HG03025 (cell line): ENCODE measurements at regions not wholly inside any gene's neighbourhood (a gene's known extent, or its start where the extent isn't known, plus 50 kb on each side); places are given as distances from the start of the nearest gene placed in this dataset.
A peak's percentile ranks its signal among the peaks of the same experiment; 100 is the strongest.

Source experiments
- ATAC-seq: cut with Tn5 transposase; IDR thresholded peaks from one replicate; pipeline ENCODE4 v1.9.1; 2021; ENCODE audit warnings: mild to moderate bottlenecking, moderate library complexity; ENCODE audit not compliant: unreplicated experiment, low FRiP score

- no peak for ATAC-seq
Measured at GRCh38 chrX:79300856-79301255, 66.3 kb downstream of the ITM2A start.

GRCh38 chrX:79290596-79290995 lies 76.5 kb downstream of the ITM2A start:
- ATAC-seq: no peak

GRCh38 chrX:79288733-79289132 lies 78.4 kb downstream of the ITM2A start:
- ATAC-seq: no peak

DNA sequence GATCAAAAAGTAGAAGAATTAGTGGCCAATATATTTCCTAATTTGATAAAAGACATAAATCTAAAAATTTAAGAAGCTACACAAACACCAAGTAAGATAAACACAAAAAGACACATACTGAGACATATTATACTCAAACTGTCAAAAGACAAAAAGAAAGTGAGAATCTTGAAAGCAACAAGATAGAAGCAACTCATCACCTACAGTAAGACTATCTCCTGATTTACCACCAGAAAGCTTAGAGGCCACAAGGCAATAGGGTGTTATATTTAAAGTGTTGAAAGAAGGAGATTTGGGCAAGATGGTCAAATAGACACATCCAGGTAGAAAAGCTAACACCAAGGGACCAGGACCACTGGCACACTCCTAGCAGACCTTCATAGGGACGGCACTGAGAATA lies 79.4 kb downstream of the ITM2A start:
- no peak for ATAC-seq

GRCh38 chrX:79281775-79282174 lies 85.4 kb downstream of the ITM2A start:
- ATAC-seq: no peak

DNA sequence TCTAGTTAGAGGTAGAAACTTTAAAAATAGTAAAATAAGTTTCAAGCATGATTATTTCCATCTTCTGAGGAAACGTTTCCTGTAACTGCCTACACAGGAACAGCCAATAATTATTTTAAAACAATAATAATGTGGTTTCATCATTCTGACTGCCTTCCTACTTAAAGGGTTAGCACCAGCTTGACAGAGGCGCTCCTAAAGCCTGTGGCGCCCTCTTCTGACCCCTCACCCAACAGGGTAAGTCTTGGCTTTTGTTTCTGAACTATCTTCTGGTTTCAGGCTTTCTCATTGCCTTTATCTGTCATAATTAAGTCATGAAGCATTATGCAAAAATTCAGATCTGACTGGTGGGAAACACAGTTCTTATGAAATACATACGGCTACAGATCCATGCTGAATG lies 96.7 kb downstream of the ITM2A start:
- peak; percentile 91 for ATAC-seq

GRCh38 chrX:79268788-79269187 lies 98.3 kb downstream of the ITM2A start:
- ATAC-seq: no peak

GRCh38 chrX:79266702-79267101 lies 100.4 kb downstream of the ITM2A start:
- ATAC-seq: no peak

DNA sequence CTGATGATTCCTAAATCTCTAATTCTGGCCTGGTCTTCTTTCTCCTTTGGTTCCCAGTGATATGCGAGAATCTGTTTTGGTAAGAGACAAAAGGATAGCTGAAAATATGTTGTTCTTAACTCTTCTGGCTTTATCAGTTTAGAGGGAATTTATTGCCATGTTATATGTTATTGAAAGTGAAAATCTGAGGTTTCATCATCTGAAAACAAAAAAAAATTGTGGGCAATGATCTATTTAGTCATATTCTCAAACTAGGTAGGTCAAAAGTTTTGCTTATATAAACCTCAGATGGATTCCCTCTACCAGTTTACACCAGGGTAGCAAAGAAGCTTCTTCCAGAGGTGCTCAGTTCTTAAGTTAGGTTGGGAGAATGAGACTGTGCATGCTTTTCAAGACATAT lies 103.6 kb downstream of the ITM2A start:
- ATAC-seq: no peak

- peak; percentile 95 for ATAC-seq
Measured at GRCh38 chrX:79259073-79259689, 108.0 kb downstream of the ITM2A start.

- no peak for ATAC-seq
Measured at GRCh38 chrX:79243691-79244090, 99.2 kb downstream of the GPR174 start.

GRCh38 chrX:79235899-79236298 lies 91.4 kb downstream of the GPR174 start:
- ATAC-seq: no peak

GRCh38 chrX:79231662-79232061 lies 87.2 kb downstream of the GPR174 start:
- ATAC-seq: no peak
